GM10266 (cell line): ENCODE measurements at regions not wholly inside any gene's neighbourhood (a gene's known extent, or its start where the extent isn't known, plus 50 kb on each side); places are given as distances from the start of the nearest gene placed in this dataset.

Experiments used
- DNase-seq: peaks from one replicate; pipeline ENCODE4 v3.0.0; 2012; ENCODE audit errors: extremely low spot score
- CTCF ChIP-seq: IDR thresholded peaks from 2 replicates; pipeline ENCODE4 v1.5.1; 2012; ENCODE audit warnings: mild to moderate bottlenecking, low read depth; ENCODE audit not compliant: control insufficient read depth, insufficient read depth; ENCODE audit errors: missing control alignments

- DNase-seq = no peak
- TF ChIP-seq CTCF = no peak
Observed at GRCh38 chr12:3361146-3361545, 129.9 kb upstream of the PRMT8 start.

- no peak for DNase-seq
- no peak for TF ChIP-seq CTCF
Observed at GRCh38 chr12:3362737-3363136, 128.3 kb upstream of the PRMT8 start.

GRCh38 chr12:3363608-3364007 lies 127.4 kb upstream of the PRMT8 start:
- TF ChIP-seq CTCF = no peak
- DNase-seq = no peak

GRCh38 chr12:3364226-3364625 lies 126.8 kb upstream of the PRMT8 start:
- no peak for TF ChIP-seq CTCF

GRCh38 chr12:3364661-3365462 lies 126.1 kb upstream of the PRMT8 start:
- TF ChIP-seq CTCF = no peak
- DNase-seq = no peak

More at GRCh38 chr12:3364226-3364625, 126.8 kb upstream of the PRMT8 start:
- DNase-seq = no peak

GRCh38 chr12:3365463-3366411 lies 125.3 kb upstream of the PRMT8 start:
- no peak for TF ChIP-seq CTCF
- no peak for DNase-seq
